ENCODE measurements at regions not wholly inside any gene's neighbourhood (a gene's known extent, or its start where the extent isn't known, plus 50 kb on each side); places are given as distances from the start of the nearest gene placed in this dataset.

DNA sequence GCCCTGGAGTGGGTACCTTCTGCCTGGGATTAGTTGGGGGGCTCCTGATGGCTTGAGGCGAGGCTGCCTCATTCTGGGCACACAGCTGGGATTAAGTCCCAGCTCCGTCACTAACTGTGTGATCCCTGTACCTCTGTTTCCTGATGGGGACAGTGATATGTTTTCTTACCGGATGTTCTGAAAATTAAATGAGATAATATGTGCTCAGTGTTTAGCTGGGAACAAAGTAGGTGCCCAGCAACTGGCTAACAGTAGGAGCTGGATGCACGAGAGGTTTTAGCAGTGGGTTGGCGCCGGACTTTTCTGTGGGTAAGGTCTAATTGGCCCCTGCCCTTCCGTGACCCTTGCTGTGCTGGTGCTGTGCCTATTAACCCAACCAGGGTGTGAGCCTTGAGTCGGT is 203.4 kb downstream of the URI1 start:
- no peaks in the 10 kb centered on the region for H3K4me1 ChIP-seq
- no peaks in the 10 kb centered on the region for H3K36me3 ChIP-seq
- no peak overlapping the region for H3K4me3 ChIP-seq
- no peaks in the 10 kb centered on the region for H3K9me3 ChIP-seq
- intact Hi-C loops (cut with DNase I; ENCODE audit: low total_unique reads) (no loop called here), in situ Hi-C loops (cut with MboI; ENCODE audit: low sequenced_read_pairs in 4 of 4) (no loop called here)
- H3K27me3 ChIP-seq, result no peaks in the 10 kb centered on the region
- DNase-seq (no peak), ATAC-seq (no peak)
- no peak overlapping the region for H3K27ac ChIP-seq
- no peak for TF ChIP-seq POLR2A (IDR thresholded peaks at IDR 0.05)
- TF ChIP-seq CTCF (IDR thresholded peaks at IDR 0.05 in 4 of 5, conservative IDR thresholded peaks at IDR 0.05 in 1 of 5), result no peak

GRCh38 chr19:30146346-30146745 is 204.3 kb downstream of the URI1 start:
- Histone ChIP-seq H3K36me3 (no peaks in the 10 kb centered on the region), H3K4me1 (no peaks in the 10 kb centered on the region), H3K27ac (no peak overlapping the region), H3K9me3 (no peaks in the 10 kb centered on the region), H3K4me3 (no peak overlapping the region), H3K27me3 (no peaks in the 10 kb centered on the region)
- TF ChIP-seq CTCF (IDR thresholded peaks at IDR 0.05 in 4 of 5, conservative IDR thresholded peaks at IDR 0.05 in 1 of 5) (no peak), POLR2A (IDR thresholded peaks at IDR 0.05) (no peak)
- intact Hi-C loops (cut with DNase I; ENCODE audit: low total_unique reads) (no loop called here), in situ Hi-C loops (cut with MboI; ENCODE audit: low sequenced_read_pairs in 4 of 4) (no loop called here)
- DNase-seq (no peak), ATAC-seq (no peak)

DNA sequence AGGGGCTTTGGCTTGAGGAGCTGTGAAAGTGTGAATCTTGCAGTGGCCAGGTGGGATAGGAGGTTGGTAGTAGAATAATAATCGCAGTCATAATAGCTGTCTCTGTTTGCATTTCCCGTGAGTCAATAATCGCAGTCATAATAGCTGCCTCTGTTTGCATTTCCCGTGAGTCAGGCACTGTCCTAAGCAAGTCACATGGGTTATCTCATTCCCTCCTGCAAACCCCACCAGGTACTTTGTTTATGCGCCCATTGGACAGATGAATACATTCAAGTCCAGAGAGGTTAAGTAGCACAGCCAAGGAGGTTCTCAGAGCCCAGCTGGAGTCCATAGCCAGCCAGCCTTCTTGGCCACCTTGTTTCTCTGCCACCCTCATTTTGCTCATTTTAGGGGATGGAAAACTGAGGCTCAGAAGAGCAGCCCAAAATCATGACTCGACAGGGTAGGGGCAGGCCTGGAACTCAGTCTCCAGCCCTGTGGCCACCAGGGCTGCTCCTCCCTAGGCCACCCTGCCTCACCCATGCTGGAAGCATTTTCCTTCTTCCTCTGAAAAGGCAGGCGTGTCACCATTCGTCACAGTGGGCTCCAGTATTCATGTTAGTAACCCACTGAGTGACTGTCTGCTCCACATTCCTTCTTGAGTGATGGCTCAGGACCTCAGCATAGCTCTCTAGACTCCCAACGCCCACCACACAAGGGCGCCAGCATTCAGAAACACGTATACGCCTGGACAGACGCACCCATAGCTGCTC is 206.2 kb downstream of the URI1 start:
- no peak for DNase-seq
- intact Hi-C loops (cut with DNase I; ENCODE audit: low total_unique reads) (no loop called here), in situ Hi-C loops (cut with MboI; ENCODE audit: low sequenced_read_pairs in 4 of 4) (no loop called here)
- Histone ChIP-seq H3K27me3 (no peaks in the 10 kb centered on the region), H3K27ac (no peak overlapping the region), H3K36me3 (no peaks in the 10 kb centered on the region), H3K4me1 (no peaks in the 10 kb centered on the region), H3K4me3 (no peak overlapping the region), H3K9me3 (no peaks in the 10 kb centered on the region)
- ATAC-seq, result no peak
- no peak for TF ChIP-seq CTCF (IDR thresholded peaks at IDR 0.05 in 4 of 5, conservative IDR thresholded peaks at IDR 0.05 in 1 of 5)
- no peak for TF ChIP-seq POLR2A (IDR thresholded peaks at IDR 0.05)

DNA sequence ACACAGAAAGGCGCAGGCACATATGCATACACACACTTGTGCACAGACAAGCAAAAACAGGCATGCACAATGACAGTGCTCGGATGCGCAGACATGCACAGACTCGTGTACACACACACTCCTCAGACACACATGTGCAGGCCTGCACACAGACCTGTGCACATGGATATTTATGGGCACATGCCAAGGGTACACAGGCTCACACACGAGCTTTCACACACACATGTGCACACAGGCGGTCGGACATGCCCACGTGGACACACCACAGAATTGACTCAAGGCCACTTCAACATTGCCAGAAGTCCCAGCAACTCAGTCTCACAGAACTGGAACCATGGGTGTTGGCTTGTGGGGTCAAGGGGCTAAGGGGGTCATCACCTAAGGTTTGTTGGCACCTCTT is 206.8 kb downstream of the URI1 start:
- no peaks in the 10 kb centered on the region for H3K9me3 ChIP-seq
- H3K4me1 ChIP-seq, result no peaks in the 10 kb centered on the region
- intact Hi-C loops (cut with DNase I; ENCODE audit: low total_unique reads) (no loop called here), in situ Hi-C loops (cut with MboI; ENCODE audit: low sequenced_read_pairs in 4 of 4) (no loop called here)
- no peak overlapping the region for H3K27ac ChIP-seq
- no peaks in the 10 kb centered on the region for H3K27me3 ChIP-seq
- no peak for DNase-seq
- ATAC-seq, result no peak
- no peak for TF ChIP-seq POLR2A (IDR thresholded peaks at IDR 0.05)
- no peak for TF ChIP-seq CTCF (IDR thresholded peaks at IDR 0.05 in 4 of 5, conservative IDR thresholded peaks at IDR 0.05 in 1 of 5)
- no peak overlapping the region for H3K4me3 ChIP-seq
- H3K36me3 ChIP-seq, result no peaks in the 10 kb centered on the region

- Histone ChIP-seq H3K4me1 (no peaks in the 10 kb centered on the region), H3K36me3 (no peaks in the 10 kb centered on the region), H3K4me3 (no peak overlapping the region), H3K27me3 (no peaks in the 10 kb centered on the region), H3K9me3 (no peaks in the 10 kb centered on the region), H3K27ac (no peak overlapping the region)
- DNase-seq (no peak), ATAC-seq (no peak)
- TF ChIP-seq POLR2A (IDR thresholded peaks at IDR 0.05), result no peak
- in situ Hi-C loops (cut with MboI; ENCODE audit: low sequenced_read_pairs in 4 of 4), result no loop called here
- intact Hi-C loops (cut with DNase I; ENCODE audit: low total_unique reads), result no loop called here
Observed at GRCh38 chr19:30149300-30149699, 207.3 kb downstream of the URI1 start.

All from gastrocnemius medialis (tissue), 4 donors.